K562 (cell line): ENCODE measurements at regions not wholly inside any gene's neighbourhood (a gene's known extent, or its start where the extent isn't known, plus 50 kb on each side); places are given as distances from the start of the nearest gene placed in this dataset.

Source experiments
- ATAC-seq: fragments of 200-7000 bp; cut with Tn5 transposase; 3 replicates; pipeline ENCODE4 v1.9.1; 2020; ENCODE audit warnings: moderate library complexity
- BruUV-seq: library from RNA; stranded (reverse); fragments of 400-500 nt; replicated peaks from 2 replicates; lab custom pipeline; 2021; lab: Mats Ljungman, UMichigan
- CTCF ChIA-PET: fragments of 300-600 bp; formaldehyde crosslinking; extraction: SDS; loops from one replicate; lab custom pipeline; 2021; ENCODE audit warnings: low intra/inter-chr PET ratio; lab: Yijun Ruan, JAX
- POLR2A ChIA-PET: fragments of 300-600, 350-650 bp; sonication (Branson Sonifier 250); formaldehyde crosslinking; extraction: SDS; loops from one replicate; lab custom pipeline; 2021; ENCODE audit warnings: antibody characterized with exemption, inconsistent platforms; lab: Yijun Ruan, JAX
- DNase-seq, 4 experiments: peaks; one replicate each; pipeline versions ENCODE4 v3.0.0 to v3.0.0-alpha.2; 2011 to 2018; ENCODE audit warnings: low spot score in 3 of 4, mixed read lengths in 3 of 4; ENCODE audit errors: extremely low read depth in 1 of 4
- FAIRE-seq: peaks from 2 replicates; lab custom pipeline; 2011; peaks lifted over from hg19 to GRCh38; lab: Jason Lieb, UNC
- H2AFZ ChIP-seq: 2 replicates; pipeline ENCODE4 v1.6.0; 2011; ENCODE audit warnings: low read depth, low read length, control low read depth, inconsistent platforms
- H3K27ac ChIP-seq: fragments of 200-600 bp; 3 replicates; pipeline ENCODE4 v1.8.0; 2011; ENCODE audit warnings: low read depth, mild to moderate bottlenecking, control low read depth, inconsistent platforms, low read length, moderate library complexity, mixed read lengths; ENCODE audit errors: extremely low read depth
- H3K27me3 ChIP-seq, 2 experiments: fragments of 300-600 bp in 1 of 2; 2 replicates in 1 of 2; 3 replicates in 1 of 2; pipeline versions ENCODE4 v1.6.0 to v1.8.0; 2011; ENCODE audit warnings: inconsistent platforms in 2 of 2, low read length in 2 of 2, mild to moderate bottlenecking in 1 of 2, mixed read lengths in 1 of 2, moderate library complexity in 1 of 2; ENCODE audit not compliant: control insufficient read depth in 2 of 2, insufficient read depth in 2 of 2
- H3K36me3 ChIP-seq: fragments of 300-600 bp; 3 replicates; pipeline ENCODE4 v1.8.0; 2011; ENCODE audit warnings: mild to moderate bottlenecking, low read length, inconsistent platforms; ENCODE audit not compliant: control insufficient read depth, insufficient read depth
- H3K4me1 ChIP-seq, 2 experiments: fragments of 200-600 bp in 1 of 2; replicated peaks in 1 of 2; 2 replicates in 1 of 2; 3 replicates in 1 of 2; pipeline versions ENCODE4 v1.5.1 to v1.8.0; 2011; ENCODE audit warnings: inconsistent platforms in 2 of 2, low read length in 2 of 2, mild to moderate bottlenecking in 1 of 2, mixed read lengths in 1 of 2, moderate library complexity in 1 of 2; ENCODE audit not compliant: control insufficient read depth in 2 of 2, insufficient read depth in 2 of 2
- H3K4me2 ChIP-seq: 2 replicates; pipeline ENCODE4 v1.6.1; 2011; ENCODE audit warnings: low read length, control low read depth, inconsistent platforms, mixed read lengths; ENCODE audit not compliant: insufficient read depth
- H3K4me3 ChIP-seq: fragments of 200-600 bp; sonication (generic), shearing (Covaris generic); 2 replicates; pipeline ENCODE4 v1.5.1; 2016; ENCODE audit warnings: control low read depth, inconsistent platforms
- H3K79me2 ChIP-seq: fragments of 200-600 bp; 3 replicates; pipeline ENCODE4 v1.8.0; 2011; ENCODE audit warnings: low read length, inconsistent platforms; ENCODE audit not compliant: control insufficient read depth, insufficient read depth
- H3K9ac ChIP-seq, 2 experiments: 2 replicates each; pipeline versions ENCODE4 v1.6.0 to v1.6.1; 2011; ENCODE audit warnings: low read depth in 2 of 2, low read length in 2 of 2, control low read depth in 1 of 2, inconsistent platforms in 1 of 2, mild to moderate bottlenecking in 1 of 2, mixed read lengths in 1 of 2; ENCODE audit not compliant: insufficient read depth in 1 of 2
- H3K9me1 ChIP-seq: one replicate; pipeline ENCODE4 v1.6.0; 2011; ENCODE audit warnings: inconsistent platforms, mild to moderate bottlenecking, low read length, moderate library complexity; ENCODE audit not compliant: control insufficient read depth, insufficient read depth
- H3K9me3 ChIP-seq: replicated peaks from 2 replicates; pipeline ENCODE4 v1.5.1; 2011; ENCODE audit warnings: low read depth, low read length, inconsistent platforms; ENCODE audit not compliant: control insufficient read depth, insufficient read depth
- H4K20me1 ChIP-seq: replicated peaks from 2 replicates; pipeline ENCODE4 v1.6.1; 2011; ENCODE audit warnings: low read length, inconsistent platforms, mixed read lengths; ENCODE audit not compliant: control insufficient read depth, insufficient read depth
- ARID1B ChIP-seq: fragments of 450-650 bp; IDR thresholded peaks from 2 replicates; pipeline ENCODE4 v1.6.1; 2016; ENCODE audit warnings: antibody characterized with exemption, mild to moderate bottlenecking, inconsistent platforms
- CBFB ChIP-seq: sonication (generic); formaldehyde crosslinking; IDR thresholded peaks from 2 replicates; pipeline ENCODE4 v1.4.0; 2020; ENCODE audit warnings: mild to moderate bottlenecking, missing genetic modification reagents
- MBD2 ChIP-seq: sonication (generic); IDR thresholded peaks from 2 replicates; pipeline ENCODE4 v1.6.1; 2016; ENCODE audit warnings: low read depth, borderline replicate concordance
- POU5F1 ChIP-seq: fragments of 150-350 bp; IDR thresholded peaks from 2 replicates; pipeline ENCODE4 v1.6.1; 2014; ENCODE audit warnings: borderline replicate concordance, low read length, low read depth, mild to moderate bottlenecking; ENCODE audit not compliant: partially characterized antibody
- PURB ChIP-seq: sonication (generic); formaldehyde crosslinking; IDR thresholded peaks from 2 replicates; pipeline ENCODE4 v1.9.0; 2021; ENCODE audit warnings: low read depth, mild to moderate bottlenecking, missing genetic modification reagents
- TCF7 ChIP-seq: sonication (generic); IDR thresholded peaks from 2 replicates; pipeline ENCODE4 v1.6.1; 2016; ENCODE audit warnings: antibody characterized with exemption, borderline replicate concordance
- YBX1 ChIP-seq: fragments of 450-650 bp; IDR thresholded peaks from 2 replicates; pipeline ENCODE4 v1.7.1; 2016; ENCODE audit warnings: mild to moderate bottlenecking
- ZNF24 ChIP-seq: fragments of 450-650 bp; IDR thresholded peaks from 2 replicates; pipeline ENCODE4 v1.6.1; 2016
- ZNF354B ChIP-seq: fragments of 250-450 bp; sonication (Bioruptor Pico); IDR thresholded peaks from 2 replicates; pipeline ENCODE4 v1.4.0; 2020
- ZNF778 ChIP-seq: fragments of 450-650 bp; formaldehyde crosslinking; IDR thresholded peaks from 2 replicates; pipeline ENCODE4 v1.4.0; 2020; ENCODE audit warnings: mild to moderate bottlenecking, moderate library complexity
- ZSCAN29 ChIP-seq: fragments of 450-650 bp; IDR thresholded peaks from 2 replicates; pipeline ENCODE4 v1.6.1; 2017
- WGBS: fragments of 100-300 bp; shearing (Covaris generic); methylation state at CpG from one replicate; pipeline ENCODE4 v1.1.6; 2016; ENCODE audit warnings: low coverage, mixed read lengths; ENCODE audit not compliant: insufficient coverage; ENCODE audit errors: missing lambda C conversion rate; 5-methylcytosine and 5-hydroxymethylcytosine counted together
- in situ Hi-C: fragments of 300-500 bp; cut with MboI; formaldehyde crosslinking; loops from 4 replicates; pipeline ENCODE4 v1.15.0; 2018; ENCODE audit warnings: inconsistent platforms, mixed read lengths
- intact Hi-C: fragments of 100-400 bp; cut with micrococcal nuclease; formaldehyde crosslinking; loops from 2 replicates; pipeline ENCODE4 v1.14.2; 2022
- TF ChIP-seq, protein P1 (sequence below): sonication (generic); formaldehyde crosslinking; IDR thresholded peaks from 2 replicates; pipeline ENCODE4 v1.8.1; 2023; ENCODE audit warnings: mild to moderate bottlenecking, missing genetic modification reagents

DNA sequence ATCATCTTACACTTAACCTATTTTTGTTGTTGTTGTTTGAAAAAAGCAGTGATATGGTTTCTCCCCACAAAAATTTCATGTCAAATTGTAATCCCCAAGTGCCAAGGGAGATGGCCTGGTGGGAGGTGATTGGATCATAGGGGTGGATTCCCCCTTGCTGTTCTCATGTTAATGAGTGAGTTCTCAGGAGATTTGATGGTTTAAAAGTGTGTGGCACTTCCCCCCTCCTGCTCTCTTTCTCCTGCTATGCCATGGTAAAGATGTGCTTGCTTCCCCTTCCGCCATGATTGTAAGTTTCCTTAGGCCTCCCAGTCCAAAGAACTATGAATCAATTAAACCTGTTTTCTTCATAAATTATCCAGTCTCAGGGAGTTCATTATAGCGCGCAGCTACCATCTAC lies 1362.7 kb upstream of the FAM98A start:
- no peak for DNase-seq
- in situ Hi-C loops (no loop called here), intact Hi-C loops (no loop called here)
- TF ChIP-seq CBFB (CRISPR knock-in tag) (no peak), TCF7 (no peak), POU5F1 (no peak), MBD2 (no peak), ZNF354B (CRISPR knock-in tag) (no peak), ZNF778 (CRISPR knock-in tag) (no peak), ZNF24 (no peak), ZSCAN29 (no peak), ARID1B (no peak), YBX1 (no peak), PURB (CRISPR knock-in tag) (no peak)
- TF ChIP-seq, protein P1, sequence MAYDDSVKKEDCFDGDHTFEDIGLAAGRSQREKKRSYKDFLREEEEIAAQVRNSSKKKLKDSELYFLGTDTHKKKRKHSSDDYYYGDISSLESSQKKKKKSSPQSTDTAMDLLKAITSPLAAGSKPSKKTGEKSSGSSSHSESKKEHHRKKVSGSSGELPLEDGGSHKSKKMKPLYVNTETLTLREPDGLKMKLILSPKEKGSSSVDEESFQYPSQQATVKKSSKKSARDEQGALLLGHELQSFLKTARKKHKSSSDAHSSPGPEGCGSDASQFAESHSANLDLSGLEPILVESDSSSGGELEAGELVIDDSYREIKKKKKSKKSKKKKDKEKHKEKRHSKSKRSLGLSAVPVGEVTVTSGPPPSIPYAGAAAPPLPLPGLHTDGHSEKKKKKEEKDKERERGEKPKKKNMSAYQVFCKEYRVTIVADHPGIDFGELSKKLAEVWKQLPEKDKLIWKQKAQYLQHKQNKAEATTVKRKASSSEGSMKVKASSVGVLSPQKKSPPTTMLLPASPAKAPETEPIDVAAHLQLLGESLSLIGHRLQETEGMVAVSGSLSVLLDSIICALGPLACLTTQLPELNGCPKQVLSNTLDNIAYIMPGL, result no peak
- Histone ChIP-seq H3K9me1 (no peaks in the 10 kb centered on the region), H4K20me1 (no peaks in the 10 kb centered on the region), H3K4me3 (no peak overlapping the region), H3K36me3 (no peaks in the 10 kb centered on the region), H3K4me1 (no peaks in the 10 kb centered on the region), H3K9me3 (no peaks in the 10 kb centered on the region), H2AFZ (no peak overlapping the region), H3K27me3 (no peaks in the 10 kb centered on the region), H3K4me2 (no peak overlapping the region), H3K27ac (no peak overlapping the region), H3K9ac (no peak overlapping the region), H3K79me2 (no peaks in the 10 kb centered on the region)
- ChIA-PET POLR2A (no interaction called here), CTCF (no interaction called here)
- no TSS peak for BruUV-seq
- ATAC-seq, result no peak
- FAIRE-seq, result no peak
- WGBS, result 0% methylated on average over 3 of the region's 3 CpGs
